CD1c-positive myeloid dendritic cell (primary cell): ENCODE measurements at regions not wholly inside any gene's neighbourhood (a gene's known extent, or its start where the extent isn't known, plus 50 kb on each side); places are given as distances from the start of the nearest gene placed in this dataset.

ENCODE experiments used
- DNase-seq: peaks from one replicate; pipeline ENCODE4 v3.0.0-alpha.2; 2016; ENCODE audit errors: extremely low spot score

- no peak for DNase-seq
These were observed 122.5 kb upstream of the C1orf87 start for GRCh38 chr1:60196026-60196425.

- no peak for DNase-seq
These were observed 112.1 kb upstream of the C1orf87 start for GRCh38 chr1:60185684-60186083.

GRCh38 chr1:60184521-60184920 is 111.0 kb upstream of the C1orf87 start:
- no peak for DNase-seq

- no peak for DNase-seq
These were observed 100.3 kb upstream of the C1orf87 start for GRCh38 chr1:60173729-60174505.

- no peak for DNase-seq
These were observed 99.4 kb upstream of the C1orf87 start for GRCh38 chr1:60173006-60173405.

- DNase-seq = no peak
These were observed 98.2 kb upstream of the C1orf87 start for GRCh38 chr1:60171801-60172200.

GRCh38 chr1:60170709-60171108 is 97.1 kb upstream of the C1orf87 start:
- no peak for DNase-seq

GRCh38 chr1:60169206-60169605 is 95.6 kb upstream of the C1orf87 start:
- no peak for DNase-seq

- no peak for DNase-seq
These were observed 89.4 kb upstream of the C1orf87 start for GRCh38 chr1:60162936-60163335.

- DNase-seq = no peak
These were observed 86.6 kb upstream of the C1orf87 start for GRCh38 chr1:60160141-60160540.

- no peak for DNase-seq
These were observed 82.8 kb upstream of the C1orf87 start for GRCh38 chr1:60156371-60156770.

- no peak for DNase-seq
These were observed 80.4 kb upstream of the C1orf87 start for GRCh38 chr1:60153961-60154360.

- DNase-seq = no peak
These were observed 79.3 kb upstream of the C1orf87 start for GRCh38 chr1:60152891-60153290.

- DNase-seq = no peak
These were observed 77.7 kb upstream of the C1orf87 start for GRCh38 chr1:60151311-60151710.

GRCh38 chr1:60149251-60149650 is 75.7 kb upstream of the C1orf87 start:
- no peak for DNase-seq

- no peak for DNase-seq
These were observed 73.3 kb upstream of the C1orf87 start for GRCh38 chr1:60146884-60147283.

GRCh38 chr1:60145771-60146170 is 72.2 kb upstream of the C1orf87 start:
- no peak for DNase-seq

- DNase-seq = no peak
These were observed 68.2 kb upstream of the C1orf87 start for GRCh38 chr1:60141743-60142142.

GRCh38 chr1:60141276-60141675 is 67.7 kb upstream of the C1orf87 start:
- no peak for DNase-seq

GRCh38 chr1:60137406-60137805 is 63.8 kb upstream of the C1orf87 start:
- no peak for DNase-seq

- DNase-seq = no peak
These were observed 62.8 kb upstream of the C1orf87 start for GRCh38 chr1:60136395-60136794.

- no peak for DNase-seq
These were observed 61.1 kb upstream of the C1orf87 start for GRCh38 chr1:60134716-60135115.

- no peak for DNase-seq
These were observed 60.3 kb upstream of the C1orf87 start for GRCh38 chr1:60133848-60134247.
